Neuronal stem cell (in vitro differentiated cells): ENCODE measurements at regions not wholly inside any gene's neighbourhood (a gene's known extent, or its start where the extent isn't known, plus 50 kb on each side); places are given as distances from the start of the nearest gene placed in this dataset.
A peak's percentile ranks its signal among the peaks of the same experiment; 100 is the strongest.

Experiments used
- DNase-seq: peaks from one replicate; pipeline ENCODE4 v3.0.0-alpha.2; 2013; ENCODE audit warnings: low spot score
- H2AFZ ChIP-seq: one replicate; pipeline ENCODE4 v1.6.1; 2013; ENCODE audit warnings: mild to moderate bottlenecking, low read length, inconsistent platforms
- H2AK5ac ChIP-seq: 2 replicates; pipeline ENCODE4 v1.6.1; 2013; ENCODE audit warnings: low read depth, mild to moderate bottlenecking, inconsistent platforms, low read length, moderate library complexity, mixed read lengths
- H2BK120ac ChIP-seq: 2 replicates; pipeline ENCODE4 v1.6.1; 2013; ENCODE audit warnings: low read depth, mild to moderate bottlenecking, inconsistent platforms, low read length, moderate library complexity, mixed read lengths
- H2BK12ac ChIP-seq: one replicate; pipeline ENCODE4 v1.6.1; 2013; ENCODE audit warnings: low read length, inconsistent platforms
- H2BK15ac ChIP-seq: 2 replicates; pipeline ENCODE4 v1.6.1; 2013; ENCODE audit warnings: mild to moderate bottlenecking, low read length, inconsistent platforms, mixed read lengths
- H2BK5ac ChIP-seq: one replicate; pipeline ENCODE4 v1.6.1; 2013; ENCODE audit warnings: inconsistent platforms, mild to moderate bottlenecking, low read length, moderate library complexity
- H3K14ac ChIP-seq: one replicate; pipeline ENCODE4 v1.6.1; 2013; ENCODE audit warnings: low read length, inconsistent platforms
- H3K18ac ChIP-seq: 2 replicates; pipeline ENCODE4 v1.6.1; 2013; ENCODE audit warnings: low read length, inconsistent platforms
- H3K23ac ChIP-seq: 2 replicates; pipeline ENCODE4 v1.6.1; 2013; ENCODE audit warnings: low read depth, mild to moderate bottlenecking, mixed read lengths, low read length, inconsistent platforms; ENCODE audit not compliant: poor library complexity
- H3K27ac ChIP-seq: replicated peaks from 3 replicates; pipeline ENCODE4 v1.5.1; 2013; ENCODE audit warnings: low read length, inconsistent platforms
- H3K27me3 ChIP-seq, 3 experiments: 2 replicates each; pipeline ENCODE4 v1.6.1; 2013; ENCODE audit warnings: low read length in 3 of 3, mild to moderate bottlenecking in 2 of 3, inconsistent platforms in 1 of 3, low read depth in 1 of 3, mixed read lengths in 1 of 3, moderate library complexity in 1 of 3; ENCODE audit not compliant: control insufficient read depth in 3 of 3, insufficient read depth in 3 of 3
- H3K36me3 ChIP-seq, 2 donors: replicated peaks in 1 of 2; 2 replicates each; pipeline ENCODE4 v1.6.1; 2013; ENCODE audit warnings: low read length in 2 of 2; ENCODE audit not compliant: control insufficient read depth in 2 of 2, insufficient read depth in 2 of 2
- H3K4ac ChIP-seq: 2 replicates; pipeline ENCODE4 v1.6.1; 2013; ENCODE audit warnings: inconsistent platforms, mild to moderate bottlenecking, low read length, moderate library complexity
- H3K4me1 ChIP-seq, 2 donors: 1 replicate in 1 of 2; 2 replicates in 1 of 2; pipeline ENCODE4 v1.6.1; 2013; ENCODE audit warnings: low read length in 2 of 2, low read depth in 1 of 2; ENCODE audit not compliant: control insufficient read depth in 2 of 2, insufficient read depth in 1 of 2
- H3K4me2 ChIP-seq: one replicate; pipeline ENCODE4 v1.6.1; 2013; ENCODE audit warnings: mild to moderate bottlenecking, low read length, inconsistent platforms; ENCODE audit not compliant: insufficient read depth, poor library complexity, severe bottlenecking
- H3K4me3 ChIP-seq, 2 donors: 2 replicates each; pipeline ENCODE4 v1.5.1; 2013; ENCODE audit warnings: low read length in 2 of 2, mild to moderate bottlenecking in 2 of 2, inconsistent platforms in 1 of 2, moderate library complexity in 1 of 2
- H3K79me1 ChIP-seq: one replicate; pipeline ENCODE4 v1.6.1; 2013; ENCODE audit warnings: low read depth, mild to moderate bottlenecking, inconsistent platforms, low read length, moderate library complexity
- H3K9ac ChIP-seq: one replicate; pipeline ENCODE4 v1.6.1; 2013; ENCODE audit warnings: mild to moderate bottlenecking, low read depth, low read length, inconsistent platforms; ENCODE audit not compliant: poor library complexity
- H3K9me3 ChIP-seq, 2 donors: replicated peaks in 1 of 2; 2 replicates each; pipeline versions ENCODE3 to v1.6.1; 2013; ENCODE audit warnings: low read length in 2 of 2, mild to moderate bottlenecking in 2 of 2, inconsistent platforms in 1 of 2, low read depth in 1 of 2, mixed read lengths in 1 of 2, moderate library complexity in 1 of 2; ENCODE audit not compliant: control insufficient read depth in 2 of 2, insufficient read depth in 1 of 2
- H4K8ac ChIP-seq: one replicate; pipeline ENCODE4 v1.6.1; 2013; ENCODE audit warnings: low read depth, mild to moderate bottlenecking, inconsistent platforms, low read length, moderate library complexity
- H4K91ac ChIP-seq: one replicate; pipeline ENCODE4 v1.6.1; 2013; ENCODE audit warnings: low read length, low read depth, mild to moderate bottlenecking, inconsistent platforms; ENCODE audit not compliant: poor library complexity
- WGBS, 2 donors: extraction: QIAGEN DNeasy Blood & Tissue Kit; methylation state at CpG; one replicate each; pipeline ENCODE4 v1.1.7; 2013; ENCODE audit warnings: missing lambda C conversion rate in 2 of 2, mixed read lengths in 1 of 2; ENCODE audit not compliant: insufficient read length in 2 of 2, insufficient replicate concordance in 1 of 2; ENCODE audit errors: extremely low coverage in 2 of 2; 5-methylcytosine and 5-hydroxymethylcytosine counted together

- no peaks in the 10 kb centered on the region for H3K4me1 ChIP-seq
- H2BK120ac ChIP-seq = no peak overlapping the region
- no peak overlapping the region for H2BK5ac ChIP-seq
- no peak overlapping the region for H4K8ac ChIP-seq
- no peak overlapping the region for H3K9ac ChIP-seq
- no peak overlapping the region for H3K14ac ChIP-seq
- no peak overlapping the region for H3K4ac ChIP-seq
- H3K9me3 ChIP-seq = no peaks in the 10 kb centered on the region
- no peak overlapping the region for H4K91ac ChIP-seq
- H3K18ac ChIP-seq = no peak overlapping the region
- no peaks in the 10 kb centered on the region for H3K27me3 ChIP-seq
- H3K4me2 ChIP-seq = no peak overlapping the region
- WGBS, 2 donors = no CpG with 5 or more reads among the region's 3 CpGs
- H3K36me3 ChIP-seq = no peaks in the 10 kb centered on the region
- no peak overlapping the region for H2AFZ ChIP-seq
- no peak overlapping the region for H3K27ac ChIP-seq
- no peak overlapping the region for H3K23ac ChIP-seq
- no peak overlapping the region for H3K4me3 ChIP-seq
- no peak overlapping the region for H2BK12ac ChIP-seq
- no peak overlapping the region for H2AK5ac ChIP-seq
- H2BK15ac ChIP-seq = no peak overlapping the region
- no peak for DNase-seq
- H3K79me1 ChIP-seq = no peaks in the 10 kb centered on the region
These were observed 645.1 kb upstream of the PRKX start for GRCh38 chrX:4358577-4358976.

DNA sequence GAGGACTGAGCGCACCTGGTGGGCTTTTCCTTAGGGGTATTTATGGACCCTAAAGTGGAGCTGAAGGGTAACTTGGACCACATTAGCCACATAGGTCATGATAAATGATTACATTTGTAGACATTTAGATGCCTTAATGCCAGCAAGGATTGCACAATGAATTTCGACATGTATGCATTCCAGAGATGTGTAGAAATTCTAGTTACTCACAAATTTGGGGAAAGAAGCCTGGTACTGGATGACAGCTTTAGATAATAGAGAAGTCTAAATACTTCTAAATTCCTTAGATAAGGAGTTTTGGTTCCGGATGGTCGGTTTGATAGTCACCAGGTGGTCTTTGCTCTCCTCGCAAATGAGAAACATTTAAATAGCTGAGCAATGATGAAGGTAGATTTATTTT lies 609.5 kb upstream of the PRKX start:
- Histone ChIP-seq H2BK120ac (no peak overlapping the region), H3K4me3 (no peak overlapping the region), H3K27me3 (no peaks in the 10 kb centered on the region), H3K4ac (no peak overlapping the region), H3K27ac (no peak overlapping the region), H3K4me1 (no peaks in the 10 kb centered on the region), H2AFZ (no peak overlapping the region), H2AK5ac (no peak overlapping the region), H3K79me1 (no peaks in the 10 kb centered on the region), H4K8ac (no peak overlapping the region), H3K14ac (no peak overlapping the region), H3K18ac (no peak overlapping the region), H2BK5ac (no peak overlapping the region), H3K4me2 (no peak overlapping the region), H3K9me3 (no peaks in the 10 kb centered on the region), H4K91ac (no peak overlapping the region), H2BK12ac (no peak overlapping the region), H3K36me3 (no peaks in the 10 kb centered on the region), H2BK15ac (no peak overlapping the region), H3K9ac (no peak overlapping the region), H3K23ac (no peak overlapping the region)
- WGBS, 2 donors = no CpG with 5 or more reads among the region's 5 CpGs
- no peak for DNase-seq

- Histone ChIP-seq H2BK15ac (no peak overlapping the region), H2BK12ac (no peak overlapping the region), H2AFZ (no peak overlapping the region), H3K23ac (no peak overlapping the region), H4K91ac (no peak overlapping the region), H3K79me1 (no peaks in the 10 kb centered on the region), H3K4me2 (no peak overlapping the region), H3K4me1 (no peaks in the 10 kb centered on the region), H3K4me3 (no peak overlapping the region), H3K4ac (no peak overlapping the region), H3K9ac (no peak overlapping the region), H2BK5ac (no peak overlapping the region), H2AK5ac (no peak overlapping the region), H3K9me3 (no peaks in the 10 kb centered on the region), H3K36me3 (no peaks in the 10 kb centered on the region), H3K14ac (no peak overlapping the region), H3K18ac (no peak overlapping the region), H2BK120ac (no peak overlapping the region), H3K27ac (peak overlapping the region; percentile 43), H3K27me3 (no peaks in the 10 kb centered on the region), H4K8ac (no peak overlapping the region)
- no peak for DNase-seq
- WGBS, 2 donors = no CpG with 5 or more reads among the region's 9 CpGs
These were observed 607.0 kb upstream of the PRKX start for GRCh38 chrX:4320436-4320947.

DNA sequence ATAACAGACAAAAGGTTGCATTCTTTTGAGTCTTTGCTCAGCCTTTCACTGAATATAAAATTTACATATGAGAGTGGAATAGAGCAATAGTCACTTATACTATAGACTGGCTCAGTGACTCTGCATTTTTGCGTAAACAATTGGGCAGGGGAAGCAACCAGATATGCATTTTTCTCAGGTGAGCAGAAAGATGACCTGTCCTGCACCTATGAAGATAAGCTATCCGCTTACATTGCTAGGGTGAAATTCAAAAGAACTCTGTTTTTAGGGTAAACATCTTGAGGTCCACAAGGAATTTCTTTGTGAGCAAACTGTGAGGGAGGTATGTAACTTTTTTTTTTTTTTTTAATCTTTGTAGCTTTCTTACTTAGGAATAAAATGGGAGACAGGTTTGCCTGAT lies 602.4 kb upstream of the PRKX start:
- Histone ChIP-seq H3K36me3 (no peaks in the 10 kb centered on the region), H3K18ac (no peak overlapping the region), H3K4me1 (no peaks in the 10 kb centered on the region), H2AK5ac (no peak overlapping the region), H2BK15ac (no peak overlapping the region), H2BK120ac (no peak overlapping the region), H2BK5ac (no peak overlapping the region), H3K79me1 (no peaks in the 10 kb centered on the region), H3K4ac (no peak overlapping the region), H3K23ac (no peak overlapping the region), H3K27ac (no peak overlapping the region), H2AFZ (no peak overlapping the region), H2BK12ac (no peak overlapping the region), H3K9ac (no peak overlapping the region), H3K9me3 (no peaks in the 10 kb centered on the region), H3K27me3 (no peaks in the 10 kb centered on the region), H3K14ac (no peak overlapping the region), H4K91ac (no peak overlapping the region), H3K4me2 (no peak overlapping the region), H3K4me3 (no peak overlapping the region), H4K8ac (no peak overlapping the region)
- no CpG with 5 or more reads among the region's 2 CpGs for WGBS, 2 donors
- no peak for DNase-seq
